ENCODE measurements at regions not wholly inside any gene's neighbourhood (a gene's known extent, or its start where the extent isn't known, plus 50 kb on each side); places are given as distances from the start of the nearest gene placed in this dataset.

DNA sequence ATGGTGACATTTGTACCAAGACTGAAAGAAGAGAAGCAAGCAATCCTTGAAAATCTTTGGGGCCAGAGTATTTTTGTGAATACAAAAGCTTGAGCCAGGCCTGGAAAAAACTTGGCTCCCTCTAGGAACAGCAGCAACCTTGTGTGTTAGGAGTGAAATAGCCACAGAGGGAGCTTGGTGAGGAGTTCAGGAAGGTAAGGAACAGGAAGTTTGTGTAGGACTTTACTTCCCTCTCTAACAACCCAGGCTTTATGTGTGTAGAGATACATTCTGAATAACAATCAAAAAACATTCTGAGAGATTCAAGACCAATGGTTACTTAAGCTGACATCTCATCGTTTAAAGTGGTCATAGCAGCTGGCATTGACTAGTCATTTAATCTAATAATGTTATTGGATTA, 668.5 kb downstream of the PCDH18 start:
- peaks cover 8% of the 10 kb centered on the region for H3K4me1 ChIP-seq (ENCODE audit: control insufficient read depth, low read depth, low read length)
- no peaks in the 10 kb centered on the region for H3K36me3 ChIP-seq (ENCODE audit: control insufficient read depth, low read depth, low read length)
- H3K9ac ChIP-seq (ENCODE audit: low read length), result no peak overlapping the region
- H3K4me3 ChIP-seq (ENCODE audit: low read length), result no peak overlapping the region
- no peak overlapping the region for H3K27ac ChIP-seq (ENCODE audit: low read length)
- H3K9me3 ChIP-seq (ENCODE audit: control insufficient read depth, low read depth, low read length), result no peaks in the 10 kb centered on the region
- no peaks in the 10 kb centered on the region for H3K27me3 ChIP-seq (ENCODE audit: control insufficient read depth, insufficient read depth, low read length)

DNA sequence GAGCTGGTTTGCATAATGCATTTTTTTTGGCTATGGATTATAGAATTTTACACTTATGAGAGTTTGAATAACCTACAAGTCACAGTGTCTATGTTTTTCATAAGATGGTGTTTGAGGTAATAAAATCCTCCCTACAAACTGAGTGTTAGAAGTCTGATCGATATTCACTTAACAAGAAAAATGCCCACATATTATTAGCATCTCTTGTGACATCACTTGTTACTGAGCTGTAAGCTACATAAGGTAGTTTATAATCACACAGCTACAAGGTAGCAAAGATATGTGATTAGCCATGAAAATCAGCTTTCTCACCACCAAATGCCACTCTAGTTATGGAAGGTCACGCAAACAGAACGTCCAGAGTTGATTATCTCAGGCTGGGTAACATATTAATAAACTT, 669.6 kb downstream of the PCDH18 start:
- H3K36me3 ChIP-seq (ENCODE audit: control insufficient read depth, low read depth, low read length), result no peaks in the 10 kb centered on the region
- no peak overlapping the region for H3K4me3 ChIP-seq (ENCODE audit: low read length)
- no peak overlapping the region for H3K9ac ChIP-seq (ENCODE audit: low read length)
- H3K27me3 ChIP-seq (ENCODE audit: control insufficient read depth, insufficient read depth, low read length), result no peaks in the 10 kb centered on the region
- H3K4me1 ChIP-seq (ENCODE audit: control insufficient read depth, low read depth, low read length), result peaks cover 8% of the 10 kb centered on the region
- no peak overlapping the region for H3K27ac ChIP-seq (ENCODE audit: low read length)
- H3K9me3 ChIP-seq (ENCODE audit: control insufficient read depth, low read depth, low read length), result no peaks in the 10 kb centered on the region

DNA sequence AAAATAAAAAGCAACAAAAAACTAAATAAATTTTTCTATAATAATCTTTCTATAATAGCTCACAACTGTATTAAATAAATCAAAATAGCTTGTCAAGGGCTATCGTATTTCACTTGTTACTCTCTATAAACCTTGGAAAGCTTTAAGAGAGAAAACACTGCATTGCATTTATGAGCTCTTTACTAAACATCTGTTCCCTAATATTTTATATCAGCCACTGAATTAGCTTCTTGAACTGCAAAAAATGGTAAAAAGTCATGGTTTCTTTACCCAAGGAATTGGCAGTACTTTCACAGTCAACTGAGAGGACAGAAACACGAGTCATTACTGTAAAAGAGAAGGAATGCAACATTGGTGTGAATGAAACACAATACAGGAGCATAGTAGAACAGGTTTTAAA, 671.2 kb downstream of the PCDH18 start:
- H3K4me1 ChIP-seq (ENCODE audit: control insufficient read depth, low read depth, low read length), result peaks cover 11% of the 10 kb centered on the region
- no peak overlapping the region for H3K27ac ChIP-seq (ENCODE audit: low read length)

DNA sequence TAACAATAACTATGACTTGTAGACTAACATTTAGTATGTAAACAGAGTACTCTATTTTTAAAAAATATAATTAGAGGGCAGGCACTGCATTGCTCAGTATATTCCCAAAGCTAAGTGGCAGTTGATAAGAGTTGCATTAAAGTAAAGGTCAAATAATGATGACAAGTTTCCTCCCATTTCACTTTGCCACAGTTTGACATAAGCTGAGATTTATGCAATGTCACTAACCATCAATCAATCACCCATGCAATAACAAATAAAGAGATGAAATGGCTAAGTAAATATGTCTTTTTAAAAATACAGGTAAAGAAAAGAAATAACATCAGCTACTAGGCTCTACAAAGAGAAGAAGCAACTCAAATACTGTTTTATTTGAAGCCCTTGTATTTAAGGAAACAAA, 673.4 kb downstream of the PCDH18 start:
- Histone ChIP-seq H3K4me3 (ENCODE audit: low read length) (no peak overlapping the region), H3K9me3 (ENCODE audit: control insufficient read depth, low read depth, low read length) (no peaks in the 10 kb centered on the region), H3K27ac (ENCODE audit: low read length) (no peak overlapping the region), H3K27me3 (ENCODE audit: control insufficient read depth, insufficient read depth, low read length) (no peaks in the 10 kb centered on the region), H3K9ac (ENCODE audit: low read length) (no peak overlapping the region), H3K36me3 (ENCODE audit: control insufficient read depth, low read depth, low read length) (no peaks in the 10 kb centered on the region), H3K4me1 (ENCODE audit: control insufficient read depth, low read depth, low read length) (peaks cover 10% of the 10 kb centered on the region)

More for the DNA sequence above, 671.2 kb downstream of the PCDH18 start:
- H3K27me3 ChIP-seq (ENCODE audit: control insufficient read depth, insufficient read depth, low read length), result no peaks in the 10 kb centered on the region
- no peaks in the 10 kb centered on the region for H3K9me3 ChIP-seq (ENCODE audit: control insufficient read depth, low read depth, low read length)
- H3K36me3 ChIP-seq (ENCODE audit: control insufficient read depth, low read depth, low read length), result no peaks in the 10 kb centered on the region
- no peak overlapping the region for H3K4me3 ChIP-seq (ENCODE audit: low read length)
- no peak overlapping the region for H3K9ac ChIP-seq (ENCODE audit: low read length)

DNA sequence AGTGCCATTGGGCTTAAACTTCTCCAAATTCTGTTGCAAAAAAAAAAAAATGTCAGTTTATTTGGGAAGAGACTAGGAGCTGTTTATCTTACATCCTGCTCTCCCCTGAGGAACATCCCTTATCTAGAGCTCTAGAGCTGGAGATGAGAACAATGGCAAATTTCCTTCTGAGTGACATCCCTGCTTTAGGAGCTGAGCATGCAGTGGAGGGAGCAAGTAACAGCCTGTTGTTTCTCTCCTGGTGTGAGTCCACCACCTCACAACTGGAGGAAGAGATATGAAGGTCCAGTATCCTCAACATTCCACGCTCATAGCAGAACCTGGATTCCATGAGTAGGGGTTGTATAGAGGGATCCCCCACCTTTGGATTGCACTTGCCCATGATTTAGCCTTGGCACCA, 676.4 kb downstream of the PCDH18 start:
- H3K27ac ChIP-seq (ENCODE audit: low read length), result no peak overlapping the region
- no peaks in the 10 kb centered on the region for H3K9me3 ChIP-seq (ENCODE audit: control insufficient read depth, low read depth, low read length)
- H3K27me3 ChIP-seq (ENCODE audit: control insufficient read depth, insufficient read depth, low read length), result no peaks in the 10 kb centered on the region
- H3K4me1 ChIP-seq (ENCODE audit: control insufficient read depth, low read depth, low read length), result peaks cover 3% of the 10 kb centered on the region
- H3K4me3 ChIP-seq (ENCODE audit: low read length), result no peak overlapping the region
- no peak overlapping the region for H3K9ac ChIP-seq (ENCODE audit: low read length)
- no peaks in the 10 kb centered on the region for H3K36me3 ChIP-seq (ENCODE audit: control insufficient read depth, low read depth, low read length)

DNA sequence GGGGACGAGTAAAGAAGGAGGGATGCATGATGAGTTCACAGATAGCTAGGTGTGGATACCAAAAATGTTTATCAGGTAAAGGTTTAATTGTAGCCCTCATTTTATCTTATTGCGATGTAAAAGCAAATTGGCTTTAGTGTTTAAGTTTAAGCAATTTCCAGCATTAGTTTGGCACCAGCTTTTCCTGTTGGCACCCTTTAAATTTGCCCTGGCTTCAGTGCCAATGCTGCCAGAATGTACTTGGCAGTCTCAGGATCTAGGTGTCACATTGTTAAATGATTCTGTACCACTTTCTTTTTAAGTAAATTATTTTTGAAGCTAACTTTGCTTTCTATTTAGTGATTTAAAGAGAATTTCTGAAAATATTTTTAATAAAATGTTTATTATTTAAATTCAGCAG, 681.8 kb downstream of the PCDH18 start:
- Histone ChIP-seq H3K4me3 (ENCODE audit: low read length) (no peak overlapping the region), H3K4me1 (ENCODE audit: control insufficient read depth, low read depth, low read length) (no peaks in the 10 kb centered on the region), H3K27me3 (ENCODE audit: control insufficient read depth, insufficient read depth, low read length) (no peaks in the 10 kb centered on the region), H3K9ac (ENCODE audit: low read length) (no peak overlapping the region), H3K9me3 (ENCODE audit: control insufficient read depth, low read depth, low read length) (no peaks in the 10 kb centered on the region), H3K36me3 (ENCODE audit: control insufficient read depth, low read depth, low read length) (no peaks in the 10 kb centered on the region), H3K27ac (ENCODE audit: low read length) (no peak overlapping the region)

DNA sequence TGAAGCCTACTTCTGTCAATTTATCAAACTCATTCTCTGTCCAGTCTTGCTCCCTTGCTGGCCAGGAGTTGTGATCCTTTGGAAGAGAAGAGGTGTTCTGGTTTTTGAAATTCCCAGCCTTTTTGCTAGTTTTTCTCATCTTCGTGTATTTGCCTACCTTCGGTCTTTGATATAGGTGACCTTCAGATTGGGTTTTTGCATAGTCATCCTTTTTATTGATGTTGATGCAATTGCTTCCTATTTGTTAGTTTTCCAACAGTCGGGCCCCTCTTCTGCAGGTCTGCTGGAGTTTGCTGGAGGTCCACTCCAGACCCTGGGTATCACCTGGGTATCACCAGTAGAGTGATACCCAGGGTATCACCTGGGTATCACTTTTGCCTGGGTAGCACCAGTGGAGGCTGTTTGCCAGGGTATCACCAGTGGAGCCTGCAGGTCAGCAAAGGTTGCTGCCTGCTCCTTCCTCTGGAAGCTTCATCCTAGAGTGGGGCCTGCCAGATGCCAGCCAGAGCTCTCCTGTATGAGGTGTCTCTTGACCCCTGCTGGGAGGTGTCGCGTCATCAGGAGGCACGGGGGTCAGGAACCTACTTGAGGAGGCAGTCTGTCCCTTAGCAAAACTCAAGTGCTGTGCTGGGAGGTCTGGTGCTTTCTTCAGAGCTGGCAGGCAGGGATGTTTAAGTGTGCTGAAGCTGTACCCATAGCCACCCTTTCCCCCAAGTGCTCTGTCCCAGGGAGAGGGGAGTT, 684.2 kb downstream of the PCDH18 start:
- H3K9ac ChIP-seq (ENCODE audit: low read length), result no peak overlapping the region
- no peak overlapping the region for H3K4me3 ChIP-seq (ENCODE audit: low read length)
- no peaks in the 10 kb centered on the region for H3K27me3 ChIP-seq (ENCODE audit: control insufficient read depth, insufficient read depth, low read length)
- H3K36me3 ChIP-seq (ENCODE audit: control insufficient read depth, low read depth, low read length), result no peaks in the 10 kb centered on the region
- H3K9me3 ChIP-seq (ENCODE audit: control insufficient read depth, low read depth, low read length), result no peaks in the 10 kb centered on the region
- no peaks in the 10 kb centered on the region for H3K4me1 ChIP-seq (ENCODE audit: control insufficient read depth, low read depth, low read length)
- no peak overlapping the region for H3K27ac ChIP-seq (ENCODE audit: low read length)

DNA sequence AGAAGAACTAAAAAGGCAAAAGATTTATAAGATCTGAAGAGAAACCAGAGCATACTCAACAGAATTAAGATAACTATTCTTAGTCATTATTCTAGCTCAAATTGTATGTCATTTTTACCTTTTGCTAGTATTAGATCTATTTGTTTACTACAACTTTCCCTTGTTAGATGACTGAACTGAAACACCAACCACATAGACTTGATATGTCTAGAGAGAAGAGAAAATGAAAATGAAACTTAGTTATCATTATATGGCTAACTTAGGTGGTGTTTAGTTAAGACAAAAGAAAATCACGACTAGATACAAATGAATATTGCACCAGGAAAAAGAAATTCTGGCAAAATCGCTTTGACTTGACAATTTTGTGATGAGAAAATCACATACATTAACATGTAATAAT, 690.8 kb downstream of the PCDH18 start:
- Histone ChIP-seq H3K27me3 (ENCODE audit: control insufficient read depth, insufficient read depth, low read length) (no peaks in the 10 kb centered on the region), H3K9ac (ENCODE audit: low read length) (no peak overlapping the region), H3K4me3 (ENCODE audit: low read length) (no peak overlapping the region), H3K9me3 (ENCODE audit: control insufficient read depth, low read depth, low read length) (no peaks in the 10 kb centered on the region), H3K27ac (ENCODE audit: low read length) (no peak overlapping the region), H3K4me1 (ENCODE audit: control insufficient read depth, low read depth, low read length) (no peaks in the 10 kb centered on the region), H3K36me3 (ENCODE audit: control insufficient read depth, low read depth, low read length) (no peaks in the 10 kb centered on the region)

DNA sequence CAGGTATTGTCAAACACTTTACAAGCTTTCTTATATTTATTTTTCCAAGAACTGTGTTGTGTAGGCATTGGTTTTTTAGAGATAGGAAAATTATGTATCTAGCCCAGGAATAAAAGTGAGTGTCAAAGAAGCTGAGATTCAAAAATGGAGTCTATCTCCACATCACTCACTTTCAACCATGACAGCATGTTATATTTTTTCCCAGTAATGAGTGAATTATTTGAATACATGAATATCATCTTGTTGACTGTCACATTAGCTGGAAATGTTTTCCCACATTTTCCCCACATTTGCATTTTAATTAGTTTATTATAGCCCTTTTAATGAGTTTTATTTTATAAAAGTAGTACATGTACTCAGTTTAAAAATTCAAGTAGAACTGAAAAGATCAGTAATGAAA, 693.7 kb downstream of the PCDH18 start:
- Histone ChIP-seq H3K9ac (ENCODE audit: low read length) (no peak overlapping the region), H3K9me3 (ENCODE audit: control insufficient read depth, low read depth, low read length) (no peaks in the 10 kb centered on the region), H3K27ac (ENCODE audit: low read length) (no peak overlapping the region), H3K4me3 (ENCODE audit: low read length) (no peak overlapping the region), H3K27me3 (ENCODE audit: control insufficient read depth, insufficient read depth, low read length) (no peaks in the 10 kb centered on the region), H3K36me3 (ENCODE audit: control insufficient read depth, low read depth, low read length) (no peaks in the 10 kb centered on the region), H3K4me1 (ENCODE audit: control insufficient read depth, low read depth, low read length) (no peaks in the 10 kb centered on the region)

DNA sequence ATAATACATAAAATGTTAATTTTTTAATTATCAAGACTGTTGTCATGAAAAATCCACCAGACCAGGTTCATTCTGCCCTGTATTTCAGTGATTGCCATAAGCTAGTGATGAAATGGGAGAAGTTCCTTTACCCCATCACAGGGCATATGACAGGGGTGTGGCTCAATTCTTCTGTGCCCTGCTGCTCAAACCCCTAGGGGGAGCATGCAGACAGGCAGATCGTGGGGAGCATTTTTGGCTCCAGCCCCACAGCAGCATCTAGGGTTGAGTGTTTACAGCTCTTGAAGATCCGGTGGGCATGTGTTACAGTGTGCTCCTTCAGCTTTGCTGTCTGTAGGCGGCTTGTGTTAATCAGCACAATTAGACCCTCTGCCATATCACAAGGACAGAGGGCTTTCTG, 700.7 kb downstream of the PCDH18 start:
- no peaks in the 10 kb centered on the region for H3K4me1 ChIP-seq (ENCODE audit: control insufficient read depth, low read depth, low read length)
- no peak overlapping the region for H3K9ac ChIP-seq (ENCODE audit: low read length)
- no peaks in the 10 kb centered on the region for H3K27me3 ChIP-seq (ENCODE audit: control insufficient read depth, insufficient read depth, low read length)
- H3K36me3 ChIP-seq (ENCODE audit: control insufficient read depth, low read depth, low read length), result no peaks in the 10 kb centered on the region
- no peak overlapping the region for H3K27ac ChIP-seq (ENCODE audit: low read length)
- H3K4me3 ChIP-seq (ENCODE audit: low read length), result no peak overlapping the region
- H3K9me3 ChIP-seq (ENCODE audit: control insufficient read depth, low read depth, low read length), result no peaks in the 10 kb centered on the region

DNA sequence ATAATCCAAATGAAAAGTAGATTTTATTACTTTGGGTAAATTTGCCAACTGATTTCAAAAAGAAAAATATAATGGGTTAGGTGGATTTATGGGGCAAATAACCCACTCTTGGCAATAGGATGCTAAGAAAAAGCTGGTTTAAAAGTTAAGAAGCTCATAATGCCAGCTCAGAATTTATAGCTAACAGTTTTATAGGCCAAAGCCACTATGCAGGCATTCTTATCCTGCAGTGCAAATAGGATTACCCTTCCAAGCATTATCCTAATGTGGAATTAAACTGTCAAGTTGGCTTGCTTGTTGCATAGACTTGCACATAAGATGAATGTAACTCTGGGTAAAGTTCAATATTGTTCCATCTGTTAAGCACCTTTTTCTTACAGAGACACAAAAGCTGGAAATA, 703.0 kb downstream of the PCDH18 start:
- Histone ChIP-seq H3K4me3 (ENCODE audit: low read length) (no peak overlapping the region), H3K9me3 (ENCODE audit: control insufficient read depth, low read depth, low read length) (no peaks in the 10 kb centered on the region), H3K27ac (ENCODE audit: low read length) (no peak overlapping the region), H3K27me3 (ENCODE audit: control insufficient read depth, insufficient read depth, low read length) (no peaks in the 10 kb centered on the region), H3K9ac (ENCODE audit: low read length) (no peak overlapping the region), H3K36me3 (ENCODE audit: control insufficient read depth, low read depth, low read length) (no peaks in the 10 kb centered on the region), H3K4me1 (ENCODE audit: control insufficient read depth, low read depth, low read length) (no peaks in the 10 kb centered on the region)

DNA sequence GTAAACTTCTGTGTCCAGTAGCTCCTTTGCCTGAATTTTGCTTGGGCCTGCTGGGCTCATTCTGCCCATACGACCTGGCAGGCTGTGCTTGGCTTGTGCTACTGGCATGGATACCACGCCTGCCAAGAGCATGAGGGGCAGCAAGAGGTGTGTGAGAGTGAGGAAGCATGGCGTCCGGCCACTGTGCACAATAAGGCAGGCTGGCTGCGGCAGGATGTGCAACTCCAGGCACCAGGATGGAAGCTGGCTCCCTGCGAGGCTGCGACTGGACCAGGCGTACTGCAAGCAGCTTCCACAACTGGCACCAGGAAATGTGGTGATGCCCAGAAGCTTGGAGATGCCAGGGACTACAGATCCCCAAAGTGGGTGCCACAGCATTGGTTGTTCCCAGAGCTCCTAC, 709.3 kb downstream of the PCDH18 start:
- Histone ChIP-seq H3K4me1 (ENCODE audit: control insufficient read depth, low read depth, low read length) (no peaks in the 10 kb centered on the region), H3K36me3 (ENCODE audit: control insufficient read depth, low read depth, low read length) (no peaks in the 10 kb centered on the region)

More for the DNA sequence above, 709.3 kb downstream of the PCDH18 start:
- no peaks in the 10 kb centered on the region for H3K9me3 ChIP-seq (ENCODE audit: control insufficient read depth, low read depth, low read length)
- no peak overlapping the region for H3K4me3 ChIP-seq (ENCODE audit: low read length)
- no peaks in the 10 kb centered on the region for H3K27me3 ChIP-seq (ENCODE audit: control insufficient read depth, insufficient read depth, low read length)
- H3K27ac ChIP-seq (ENCODE audit: low read length), result no peak overlapping the region
- no peak overlapping the region for H3K9ac ChIP-seq (ENCODE audit: low read length)
